OCI-M2 (cell line): ENCODE measurements at regions not wholly inside any gene's neighbourhood (a gene's known extent, or its start where the extent isn't known, plus 50 kb on each side); places are given as distances from the start of the nearest gene placed in this dataset.

Source experiments
- DNase-seq: peaks from one replicate; lab custom pipeline; 2025; ENCODE audit not compliant: unreplicated experiment; lab: John Stamatoyannopoulos, UW

GRCh38 chr17:77728871-77729270 lies 229.6 kb upstream of the TNRC6C start:
- DNase-seq, result no peak

GRCh38 chr17:77729587-77729986 lies 228.9 kb upstream of the TNRC6C start:
- DNase-seq, result no peak

- DNase-seq, result no peak
Observed at GRCh38 chr17:77730376-77730775, 228.1 kb upstream of the TNRC6C start.

- no peak for DNase-seq
Observed at GRCh38 chr17:77733576-77734296, 224.8 kb upstream of the TNRC6C start.

- no peak for DNase-seq
Observed at GRCh38 chr17:77734371-77735080, 224.0 kb upstream of the TNRC6C start.

- no peak for DNase-seq
Observed at GRCh38 chr17:77735081-77735565, 223.4 kb upstream of the TNRC6C start.

- DNase-seq, result no peak
Observed at GRCh38 chr17:77735566-77736198, 222.8 kb upstream of the TNRC6C start.

GRCh38 chr17:77736199-77736585 lies 222.3 kb upstream of the TNRC6C start:
- DNase-seq, result no peak

- no peak for DNase-seq
Observed at GRCh38 chr17:77736721-77737120, 221.8 kb upstream of the TNRC6C start.

- DNase-seq, result no peak
Observed at GRCh38 chr17:77737442-77738265, 220.8 kb upstream of the TNRC6C start.

- DNase-seq, result no peak
Observed at GRCh38 chr17:77738751-77739531, 219.6 kb upstream of the TNRC6C start.

GRCh38 chr17:77740481-77740880 lies 218.0 kb upstream of the TNRC6C start:
- no peak for DNase-seq

- no peak for DNase-seq
Observed at GRCh38 chr17:77741109-77741508, 217.4 kb upstream of the TNRC6C start.

GRCh38 chr17:77742579-77742978 lies 215.9 kb upstream of the TNRC6C start:
- no peak for DNase-seq

GRCh38 chr17:77744066-77744988 lies 214.2 kb upstream of the TNRC6C start:
- DNase-seq, result no peak

GRCh38 chr17:77745702-77746101 lies 212.8 kb upstream of the TNRC6C start:
- DNase-seq, result no peak

- DNase-seq, result no peak
Observed at GRCh38 chr17:77746393-77746792, 212.1 kb upstream of the TNRC6C start.

- DNase-seq, result no peak
Observed at GRCh38 chr17:77746896-77747554, 211.5 kb upstream of the TNRC6C start.

GRCh38 chr17:77748436-77748835 lies 210.1 kb upstream of the TNRC6C start:
- DNase-seq, result no peak
